ENCODE measurements at regions not wholly inside any gene's neighbourhood (a gene's known extent, or its start where the extent isn't known, plus 50 kb on each side); places are given as distances from the start of the nearest gene placed in this dataset.

GRCh38 chr10:78759456-78760120 is 309.2 kb upstream of the ZMIZ1 start:
- TF ChIP-seq EZH2 (IDR thresholded peaks at IDR 0.05; ENCODE audit: borderline replicate concordance, insufficient read depth, low read depth, low read length, poor library complexity, severe bottlenecking), result no peak
- TF ChIP-seq CTCF (IDR thresholded peaks at IDR 0.05), result no peak
- Mint-ChIP-seq H3K27me3 (peaks cover 11% of the 10 kb centered on the region), H3K9me3 (ENCODE audit: insufficient read depth) (no peaks in the 10 kb centered on the region), H3K4me1 (no peaks in the 10 kb centered on the region), H3K27ac (no peak overlapping the region), H3K4me3 (no peak overlapping the region)
- POLR2A ChIA-PET, result no interaction called here
- Histone ChIP-seq H4K20me1 (ENCODE audit: control insufficient read depth, insufficient read depth, low read length, poor library complexity, severe bottlenecking) (no peaks in the 10 kb centered on the region), H3K4me1 (ENCODE audit: control insufficient read depth in 2 of 2, insufficient read depth in 2 of 2, low read length in 2 of 2) (no peaks in the 10 kb centered on the region), H3K9me3 (ENCODE audit: control extremely low read depth in 1 of 3, control insufficient read depth in 2 of 3, insufficient read depth in 1 of 3, low read length in 2 of 3) (no peaks in the 10 kb centered on the region), H2AFZ (ENCODE audit: insufficient read depth, low read depth, low read length, poor library complexity, severe bottlenecking) (no peak overlapping the region), H3K36me3 (replicated peaks in 1 of 2; ENCODE audit: control extremely low read depth in 1 of 2, control insufficient read depth in 1 of 2, extremely low read depth in 1 of 2, insufficient read depth in 2 of 2, low read length in 1 of 2) (no peaks in the 10 kb centered on the region), H3K4me2 (replicated peaks; ENCODE audit: low read depth, low read length, poor library complexity, severe bottlenecking) (no peak overlapping the region), H3K27ac (ENCODE audit: low read length in 2 of 2) (no peak overlapping the region), H3K27me3 (replicated peaks in 1 of 4; ENCODE audit: control extremely low read depth in 1 of 4, control insufficient read depth in 3 of 4, insufficient read depth in 4 of 4, low read length in 3 of 4) (peaks cover 0 to 9% (median 3%) of the 10 kb centered on the region in 4 experiments), H3K79me2 (ENCODE audit: control insufficient read depth, insufficient read depth, low read length) (no peaks in the 10 kb centered on the region), H3K9ac (ENCODE audit: low read length) (no peak overlapping the region), H3K4me3 (ENCODE audit: control extremely low read depth in 1 of 5, extremely low read depth in 1 of 5, insufficient read depth in 1 of 5, low read depth in 2 of 5, low read length in 4 of 5) (no peak overlapping the region)
- DNase-seq (no peak), ATAC-seq (ENCODE audit: low read depth) (no peak)
- WGBS (ENCODE audit: insufficient coverage), result 94% methylated on average over 3 of the region's 5 CpGs
- intact Hi-C loops (cut with micrococcal nuclease), result no loop called here
- CTCF ChIA-PET, result no interaction called here

- H3K9me3 ChIP-seq (ENCODE audit: control extremely low read depth in 1 of 3, control insufficient read depth in 2 of 3, insufficient read depth in 1 of 3, low read length in 2 of 3), result no peaks in the 10 kb centered on the region
- WGBS (ENCODE audit: insufficient coverage), result 92% methylated on average over 7 of the region's 8 CpGs
- H3K79me2 ChIP-seq (ENCODE audit: control insufficient read depth, insufficient read depth, low read length), result no peaks in the 10 kb centered on the region
- Mint-ChIP-seq H3K4me1 (no peaks in the 10 kb centered on the region), H3K9me3 (ENCODE audit: insufficient read depth) (no peaks in the 10 kb centered on the region), H3K4me3 (no peak overlapping the region), H3K27me3 (peaks cover 11% of the 10 kb centered on the region), H3K27ac (no peak overlapping the region)
- ChIA-PET POLR2A (no interaction called here), CTCF (no interaction called here)
- no peak overlapping the region for H3K9ac ChIP-seq (ENCODE audit: low read length)
- ATAC-seq (ENCODE audit: low read depth) (no peak), DNase-seq (no peak)
- H3K27me3 ChIP-seq (replicated peaks in 1 of 4; ENCODE audit: control extremely low read depth in 1 of 4, control insufficient read depth in 3 of 4, insufficient read depth in 4 of 4, low read length in 3 of 4), result peaks cover 0 to 9% (median 3%) of the 10 kb centered on the region in 4 experiments
- H3K36me3 ChIP-seq (replicated peaks in 1 of 2; ENCODE audit: control extremely low read depth in 1 of 2, control insufficient read depth in 1 of 2, extremely low read depth in 1 of 2, insufficient read depth in 2 of 2, low read length in 1 of 2), result no peaks in the 10 kb centered on the region
- H3K4me3 ChIP-seq (ENCODE audit: control extremely low read depth in 1 of 5, extremely low read depth in 1 of 5, insufficient read depth in 1 of 5, low read depth in 2 of 5, low read length in 4 of 5), result no peak overlapping the region
- no peaks in the 10 kb centered on the region for H4K20me1 ChIP-seq (ENCODE audit: control insufficient read depth, insufficient read depth, low read length, poor library complexity, severe bottlenecking)
- H3K27ac ChIP-seq (ENCODE audit: low read length in 2 of 2), result no peak overlapping the region
- no peak overlapping the region for H2AFZ ChIP-seq (ENCODE audit: insufficient read depth, low read depth, low read length, poor library complexity, severe bottlenecking)
- no peak overlapping the region for H3K4me2 ChIP-seq (replicated peaks; ENCODE audit: low read depth, low read length, poor library complexity, severe bottlenecking)
- TF ChIP-seq EZH2 (IDR thresholded peaks at IDR 0.05; ENCODE audit: borderline replicate concordance, insufficient read depth, low read depth, low read length, poor library complexity, severe bottlenecking), result no peak
- TF ChIP-seq CTCF (IDR thresholded peaks at IDR 0.05), result no peak
- no peaks in the 10 kb centered on the region for H3K4me1 ChIP-seq (ENCODE audit: control insufficient read depth in 2 of 2, insufficient read depth in 2 of 2, low read length in 2 of 2)
- intact Hi-C loops (cut with micrococcal nuclease), result no loop called here
Observed at GRCh38 chr10:78760463-78761310, 308.1 kb upstream of the ZMIZ1 start.
